H1 (cell line): ENCODE measurements at regions not wholly inside any gene's neighbourhood (a gene's known extent, or its start where the extent isn't known, plus 50 kb on each side); places are given as distances from the start of the nearest gene placed in this dataset.

Source experiments
- CHD1 ChIP-seq: IDR thresholded peaks from 2 replicates; pipeline ENCODE4 v1.6.1; 2012; ENCODE audit warnings: low read depth, low read length, improper control_type of control experiment
- CTCF ChIP-seq, 3 experiments: IDR thresholded peaks; 1 replicate in 2 of 3; 2 replicates in 1 of 3; pipeline versions ENCODE4 v1.5.1 to v1.6.1; 2011; ENCODE audit warnings: low read length in 3 of 3, mild to moderate bottlenecking in 3 of 3, inconsistent platforms in 2 of 3, low read depth in 1 of 3, moderate library complexity in 1 of 3; ENCODE audit not compliant: insufficient read depth in 1 of 3; ENCODE audit errors: control extremely low read depth in 1 of 3
- GABPA ChIP-seq: IDR thresholded peaks from 2 replicates; pipeline ENCODE4 v1.6.1; 2011; ENCODE audit warnings: mild to moderate bottlenecking, low read length, moderate library complexity, borderline replicate concordance; ENCODE audit not compliant: insufficient read depth
- NRF1 ChIP-seq: IDR thresholded peaks from 2 replicates; pipeline ENCODE4 v1.6.1; 2011; ENCODE audit warnings: mild to moderate bottlenecking, low read depth, low read length, improper control_type of control experiment
- POLR2A ChIP-seq, 2 experiments: IDR thresholded peaks; 1 replicate in 1 of 2; 2 replicates in 1 of 2; pipeline ENCODE4 v1.6.1; 2011; ENCODE audit warnings: low read depth in 2 of 2, low read length in 2 of 2, mild to moderate bottlenecking in 2 of 2; ENCODE audit errors: control extremely low read depth in 1 of 2
- POLR2AphosphoS5 ChIP-seq: IDR thresholded peaks from 2 replicates; pipeline ENCODE4 v1.6.1; 2011; ENCODE audit warnings: low read depth, low read length
- RNF2 ChIP-seq: fragments of 200-900, 300-1000 bp; sonication (generic); IDR thresholded peaks from 2 replicates; pipeline ENCODE4 v1.7.1; 2016; ENCODE audit warnings: borderline replicate concordance, low read depth, mild to moderate bottlenecking, antibody characterized with exemption, low read length; ENCODE audit not compliant: poor library complexity, severe bottlenecking; ENCODE audit errors: missing control alignments
- SP1 ChIP-seq: IDR thresholded peaks from 2 replicates; pipeline ENCODE4 v1.6.1; 2011; ENCODE audit warnings: low read depth, low read length

GRCh38 chr13:80726868-80727267 is 385.9 kb upstream of the SPRY2 start:
- no peak for TF ChIP-seq POLR2A (IDR thresholded peaks at IDR 0.05; ENCODE audit: control extremely low read depth in 1 of 2, low read depth in 2 of 2, low read length in 2 of 2)
- no peak for TF ChIP-seq CHD1
- no peak for TF ChIP-seq CTCF (IDR thresholded peaks at IDR 0.05; ENCODE audit: control extremely low read depth in 1 of 3, insufficient read depth in 1 of 3, low read depth in 1 of 3, low read length in 3 of 3)
- TF ChIP-seq GABPA, result no peak
- no peak for TF ChIP-seq RNF2
- no peak for TF ChIP-seq POLR2AphosphoS5
- no peak for TF ChIP-seq NRF1
- TF ChIP-seq SP1, result no peak
